IMR-90 (cell line): ENCODE measurements at regions not wholly inside any gene's neighbourhood (a gene's known extent, or its start where the extent isn't known, plus 50 kb on each side); places are given as distances from the start of the nearest gene placed in this dataset.

Source experiments
- ATAC-seq: fragments of 200-7000 bp; cut with Tn5 transposase; 2 replicates; pipeline ENCODE4 v1.9.1; 2020; ENCODE audit warnings: low read depth, mild to moderate bottlenecking, moderate library complexity
- BruUV-seq: library from RNA; stranded (reverse); fragments of 400-500 nt; replicated peaks from 2 replicates; lab custom pipeline; 2021; lab: Mats Ljungman, UMichigan
- CTCF ChIA-PET: fragments of 300-600 bp; formaldehyde crosslinking; extraction: SDS; loops from one replicate; lab custom pipeline; 2021; ENCODE audit warnings: antibody characterized with exemption; lab: Yijun Ruan, JAX
- POLR2A ChIA-PET: fragments of 300-600 bp; sonication (Branson Sonifier 250); formaldehyde crosslinking; loops from one replicate; lab custom pipeline; 2022; ENCODE audit warnings: antibody characterized with exemption; ENCODE audit not compliant: unreplicated experiment; lab: Charles Lee
- DNase-seq: peaks from one replicate; pipeline ENCODE4 v3.0.0; 2013
- H2AFZ ChIP-seq: replicated peaks from 2 replicates; pipeline ENCODE3; 2013; ENCODE audit warnings: low read length, mild to moderate bottlenecking; ENCODE audit not compliant: poor library complexity
- H2AK5ac ChIP-seq: 2 replicates; pipeline ENCODE4 v1.6.1; 2013; ENCODE audit warnings: low read depth, low read length, inconsistent platforms
- H2AK9ac ChIP-seq: replicated peaks from 2 replicates; pipeline ENCODE3; 2013; ENCODE audit warnings: mild to moderate bottlenecking, low read depth, low read length, moderate library complexity; ENCODE audit not compliant: poor library complexity
- H2BK120ac ChIP-seq: 2 replicates; pipeline ENCODE4 v1.6.1; 2013; ENCODE audit warnings: low read depth, low read length, inconsistent platforms
- H2BK15ac ChIP-seq: 3 replicates; pipeline ENCODE4 v1.6.1; 2013; ENCODE audit warnings: low read depth, low read length, inconsistent platforms
- H2BK20ac ChIP-seq: 2 replicates; pipeline ENCODE4 v1.6.1; 2013; ENCODE audit warnings: low read depth, mild to moderate bottlenecking, inconsistent platforms, low read length, moderate library complexity
- H2BK5ac ChIP-seq: 2 replicates; pipeline ENCODE4 v1.6.1; 2013; ENCODE audit warnings: mild to moderate bottlenecking, low read depth, low read length, inconsistent platforms; ENCODE audit not compliant: poor library complexity, severe bottlenecking
- H3K14ac ChIP-seq: replicated peaks from 2 replicates; pipeline ENCODE4 v1.6.1; 2013; ENCODE audit warnings: low read depth, low read length, inconsistent platforms
- H3K18ac ChIP-seq: 2 replicates; pipeline ENCODE4 v1.6.1; 2013; ENCODE audit warnings: low read depth, low read length, control low read depth
- H3K23ac ChIP-seq: 2 replicates; pipeline ENCODE4 v1.6.1; 2013; ENCODE audit warnings: low read depth, low read length, inconsistent platforms
- H3K27ac ChIP-seq: 2 replicates; pipeline ENCODE4 v1.5.1; 2013; ENCODE audit warnings: mild to moderate bottlenecking, control low read depth, low read length; ENCODE audit not compliant: insufficient read depth
- H3K27me3 ChIP-seq: 2 replicates; pipeline ENCODE4 v1.6.1; 2013; ENCODE audit warnings: low read length; ENCODE audit not compliant: control insufficient read depth, insufficient read depth
- H3K36me3 ChIP-seq: 2 replicates; pipeline ENCODE4 v1.6.1; 2013; ENCODE audit warnings: low read length, mixed read lengths; ENCODE audit not compliant: control insufficient read depth, insufficient read depth
- H3K4ac ChIP-seq: 2 replicates; pipeline ENCODE4 v1.6.1; 2013; ENCODE audit warnings: low read depth, low read length, inconsistent platforms
- H3K4me1 ChIP-seq: 2 replicates; pipeline ENCODE4 v1.6.1; 2013; ENCODE audit warnings: low read length, mixed read lengths; ENCODE audit not compliant: control insufficient read depth, insufficient read depth
- H3K4me2 ChIP-seq: 2 replicates; pipeline ENCODE4 v1.6.1; 2013; ENCODE audit warnings: low read depth, mild to moderate bottlenecking, control low read depth, low read length, moderate library complexity
- H3K4me3 ChIP-seq: 2 replicates; pipeline ENCODE4 v1.5.1; 2013; ENCODE audit warnings: low read depth, mild to moderate bottlenecking, control low read depth, low read length, moderate library complexity; ENCODE audit not compliant: insufficient read depth
- H3K56ac ChIP-seq: 2 replicates; pipeline ENCODE4 v1.6.1; 2013; ENCODE audit warnings: low read length, inconsistent platforms; ENCODE audit not compliant: insufficient read depth; ENCODE audit errors: extremely low read depth
- H3K79me1 ChIP-seq, 2 experiments: 2 replicates each; pipeline ENCODE4 v1.6.1; 2013; ENCODE audit warnings: low read length in 2 of 2, inconsistent platforms in 1 of 2, low read depth in 1 of 2
- H3K9ac ChIP-seq: 2 replicates; pipeline ENCODE4 v1.6.1; 2013; ENCODE audit warnings: low read depth, low read length, control low read depth
- H3K9me1 ChIP-seq: 2 replicates; pipeline ENCODE4 v1.6.1; 2013; ENCODE audit warnings: low read length, inconsistent platforms; ENCODE audit not compliant: insufficient read depth
- H3K9me3 ChIP-seq: 2 replicates; pipeline ENCODE4 v1.6.1; 2013; ENCODE audit warnings: low read length; ENCODE audit not compliant: control insufficient read depth, insufficient read depth
- H4K20me1 ChIP-seq: 2 replicates; pipeline ENCODE4 v1.6.1; 2013; ENCODE audit warnings: low read length, inconsistent platforms; ENCODE audit not compliant: insufficient read depth
- H4K5ac ChIP-seq: 2 replicates; pipeline ENCODE4 v1.6.1; 2013; ENCODE audit warnings: mild to moderate bottlenecking, low read depth, low read length, control low read depth
- H4K8ac ChIP-seq, 2 experiments: 2 replicates each; pipeline ENCODE4 v1.6.1; 2013; ENCODE audit warnings: low read depth in 2 of 2, low read length in 2 of 2, control low read depth in 1 of 2, inconsistent platforms in 1 of 2
- H4K91ac ChIP-seq: 2 replicates; pipeline ENCODE4 v1.6.1; 2013; ENCODE audit warnings: low read depth, low read length, inconsistent platforms; ENCODE audit not compliant: insufficient read depth
- BHLHE40 ChIP-seq: fragments of 150-350 bp; IDR thresholded peaks from 2 replicates; pipeline ENCODE4 v1.6.1; 2016; ENCODE audit warnings: mild to moderate bottlenecking, low read depth, low read length
- CEBPB ChIP-seq: IDR thresholded peaks from 2 replicates; pipeline ENCODE4 v1.6.1; 2012; ENCODE audit warnings: low read depth, low read length, improper control_type of control experiment
- CHD1 ChIP-seq: IDR thresholded peaks from 2 replicates; pipeline ENCODE4 v1.6.1; 2012; ENCODE audit warnings: low read depth, low read length, improper control_type of control experiment
- CTCF ChIP-seq: conservative IDR thresholded peaks from 2 replicates; pipeline ENCODE4 v1.5.1; 2012; ENCODE audit warnings: mild to moderate bottlenecking, low read depth, low read length, improper control_type of control experiment
- ELK1 ChIP-seq: fragments of 150-350 bp; IDR thresholded peaks from 2 replicates; pipeline ENCODE4 v1.6.1; 2016; ENCODE audit warnings: low read depth, mild to moderate bottlenecking, low read length, moderate library complexity, borderline replicate concordance
- MAZ ChIP-seq: IDR thresholded peaks from 2 replicates; pipeline ENCODE4 v1.6.1; 2012; ENCODE audit warnings: low read depth, mild to moderate bottlenecking, low read length, improper control_type of control experiment, moderate library complexity, borderline replicate concordance
- NFE2L2 ChIP-seq: fragments of 150-350 bp; IDR thresholded peaks from 2 replicates; pipeline ENCODE4 v1.6.1; 2016; ENCODE audit warnings: low read depth, mild to moderate bottlenecking, low read length
- RFX5 ChIP-seq: IDR thresholded peaks from 2 replicates; pipeline ENCODE4 v1.8.0; 2012; ENCODE audit warnings: low read depth, mild to moderate bottlenecking, low read length, moderate library complexity
- SMC3 ChIP-seq: fragments of 150-350 bp; IDR thresholded peaks from 2 replicates; pipeline ENCODE4 v1.6.1; 2016; ENCODE audit warnings: low read depth, mild to moderate bottlenecking, antibody characterized with exemption, low read length, moderate library complexity
- WGBS, 2 experiments: methylation state at CpG; one replicate each; pipeline versions ENCODE4 v1.1.5 to v1.1.7; 2013; ENCODE audit warnings: missing lambda C conversion rate in 2 of 2; ENCODE audit not compliant: insufficient read length in 1 of 2; ENCODE audit errors: extremely low coverage in 2 of 2; 5-methylcytosine and 5-hydroxymethylcytosine counted together
- dilution Hi-C: fragments of 300-500 bp; cut with HindIII; formaldehyde crosslinking; loops from one replicate; pipeline ENCODE4 v1.14.3; 2018; ENCODE audit warnings: low sequenced_read_pairs; ENCODE audit not compliant: unreplicated experiment
- in situ Hi-C: fragments of 300-500 bp; cut with MboI; formaldehyde crosslinking; loops from 3 replicates; pipeline ENCODE4 v1.14.3; 2019; ENCODE audit warnings: low sequenced_read_pairs, inconsistent platforms, mixed read lengths
- intact Hi-C: fragments of 100-400 bp; cut with micrococcal nuclease; formaldehyde crosslinking; loops from 2 replicates; pipeline ENCODE4 v1.10.0; 2022

- WGBS, 2 experiments, result 0% methylated on average over 1 of the region's 2 CpGs; no CpG with 5 or more reads in 1 of the 2 experiments
- Histone ChIP-seq H2BK120ac (no peak overlapping the region), H4K5ac (no peak overlapping the region), H2AK5ac (no peak overlapping the region), H3K14ac (no peak overlapping the region), H4K20me1 (no peaks in the 10 kb centered on the region), H3K79me1 (no peaks in the 10 kb centered on the region), H3K9me3 (no peaks in the 10 kb centered on the region), H3K18ac (no peak overlapping the region), H2BK15ac (no peak overlapping the region), H2AFZ (no peak overlapping the region), H4K8ac (no peak overlapping the region), H3K9me1 (no peaks in the 10 kb centered on the region), H3K4ac (no peak overlapping the region), H3K4me3 (no peak overlapping the region), H3K56ac (no peak overlapping the region), H3K27ac (no peak overlapping the region), H3K4me2 (no peak overlapping the region), H2BK20ac (no peak overlapping the region), H3K9ac (no peak overlapping the region), H4K91ac (no peak overlapping the region), H3K4me1 (no peaks in the 10 kb centered on the region), H3K36me3 (no peaks in the 10 kb centered on the region), H2BK5ac (no peak overlapping the region), H2AK9ac (no peak overlapping the region), H3K23ac (no peak overlapping the region), H3K27me3 (no peaks in the 10 kb centered on the region)
- no peak for DNase-seq
- CTCF ChIA-PET, result no interaction called here
- POLR2A ChIA-PET, result no interaction called here
- no peak for ATAC-seq
- dilution Hi-C loops, result no loop called here
- no TSS peak for BruUV-seq
- in situ Hi-C loops, result no loop called here
- intact Hi-C loops, result no loop called here
- TF ChIP-seq CTCF (no peak), CHD1 (no peak), RFX5 (no peak), CEBPB (no peak), NFE2L2 (no peak), ELK1 (no peak), MAZ (no peak), SMC3 (no peak), BHLHE40 (no peak)
Observed at GRCh38 chr2:58410549-58410948, 169.4 kb upstream of the FANCL start.
